ENCODE measurements at regions not wholly inside any gene's neighbourhood (a gene's known extent, or its start where the extent isn't known, plus 50 kb on each side); places are given as distances from the start of the nearest gene placed in this dataset.

DNA sequence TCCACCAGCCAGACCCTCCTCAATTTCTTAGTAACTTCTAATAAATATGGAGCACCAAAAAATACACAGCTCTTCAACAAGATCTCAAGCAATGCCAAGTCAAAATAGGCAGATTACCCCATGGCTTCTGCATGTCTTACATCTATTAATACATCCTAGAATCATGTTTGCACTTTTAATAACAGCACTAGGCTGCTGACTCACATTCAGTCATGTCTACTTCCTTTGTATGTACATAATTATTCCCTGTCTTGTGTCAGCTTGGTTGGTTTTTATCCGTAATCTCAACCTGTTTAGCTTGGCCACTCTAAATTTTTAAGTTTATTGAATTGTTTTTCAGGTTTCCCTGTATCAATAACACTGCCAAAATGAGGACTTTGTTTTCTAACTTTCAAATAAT, 420.1 kb upstream of the ACVR2A start:
- TF ChIP-seq, protein P1, sequence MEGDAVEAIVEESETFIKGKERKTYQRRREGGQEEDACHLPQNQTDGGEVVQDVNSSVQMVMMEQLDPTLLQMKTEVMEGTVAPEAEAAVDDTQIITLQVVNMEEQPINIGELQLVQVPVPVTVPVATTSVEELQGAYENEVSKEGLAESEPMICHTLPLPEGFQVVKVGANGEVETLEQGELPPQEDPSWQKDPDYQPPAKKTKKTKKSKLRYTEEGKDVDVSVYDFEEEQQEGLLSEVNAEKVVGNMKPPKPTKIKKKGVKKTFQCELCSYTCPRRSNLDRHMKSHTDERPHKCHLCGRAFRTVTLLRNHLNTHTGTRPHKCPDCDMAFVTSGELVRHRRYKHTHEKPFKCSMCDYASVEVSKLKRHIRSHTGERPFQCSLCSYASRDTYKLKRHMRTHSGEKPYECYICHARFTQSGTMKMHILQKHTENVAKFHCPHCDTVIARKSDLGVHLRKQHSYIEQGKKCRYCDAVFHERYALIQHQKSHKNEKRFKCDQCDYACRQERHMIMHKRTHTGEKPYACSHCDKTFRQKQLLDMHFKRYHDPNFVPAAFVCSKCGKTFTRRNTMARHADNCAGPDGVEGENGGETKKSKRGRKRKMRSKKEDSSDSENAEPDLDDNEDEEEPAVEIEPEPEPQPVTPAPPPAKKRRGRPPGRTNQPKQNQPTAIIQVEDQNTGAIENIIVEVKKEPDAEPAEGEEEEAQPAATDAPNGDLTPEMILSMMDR (IDR thresholded peaks at IDR 0.05; ENCODE audit: insufficient read depth, low read length) = no peak
- TF ChIP-seq GABPA (IDR thresholded peaks at IDR 0.05; ENCODE audit: low read depth) = no peak
- TF ChIP-seq, protein P2, sequence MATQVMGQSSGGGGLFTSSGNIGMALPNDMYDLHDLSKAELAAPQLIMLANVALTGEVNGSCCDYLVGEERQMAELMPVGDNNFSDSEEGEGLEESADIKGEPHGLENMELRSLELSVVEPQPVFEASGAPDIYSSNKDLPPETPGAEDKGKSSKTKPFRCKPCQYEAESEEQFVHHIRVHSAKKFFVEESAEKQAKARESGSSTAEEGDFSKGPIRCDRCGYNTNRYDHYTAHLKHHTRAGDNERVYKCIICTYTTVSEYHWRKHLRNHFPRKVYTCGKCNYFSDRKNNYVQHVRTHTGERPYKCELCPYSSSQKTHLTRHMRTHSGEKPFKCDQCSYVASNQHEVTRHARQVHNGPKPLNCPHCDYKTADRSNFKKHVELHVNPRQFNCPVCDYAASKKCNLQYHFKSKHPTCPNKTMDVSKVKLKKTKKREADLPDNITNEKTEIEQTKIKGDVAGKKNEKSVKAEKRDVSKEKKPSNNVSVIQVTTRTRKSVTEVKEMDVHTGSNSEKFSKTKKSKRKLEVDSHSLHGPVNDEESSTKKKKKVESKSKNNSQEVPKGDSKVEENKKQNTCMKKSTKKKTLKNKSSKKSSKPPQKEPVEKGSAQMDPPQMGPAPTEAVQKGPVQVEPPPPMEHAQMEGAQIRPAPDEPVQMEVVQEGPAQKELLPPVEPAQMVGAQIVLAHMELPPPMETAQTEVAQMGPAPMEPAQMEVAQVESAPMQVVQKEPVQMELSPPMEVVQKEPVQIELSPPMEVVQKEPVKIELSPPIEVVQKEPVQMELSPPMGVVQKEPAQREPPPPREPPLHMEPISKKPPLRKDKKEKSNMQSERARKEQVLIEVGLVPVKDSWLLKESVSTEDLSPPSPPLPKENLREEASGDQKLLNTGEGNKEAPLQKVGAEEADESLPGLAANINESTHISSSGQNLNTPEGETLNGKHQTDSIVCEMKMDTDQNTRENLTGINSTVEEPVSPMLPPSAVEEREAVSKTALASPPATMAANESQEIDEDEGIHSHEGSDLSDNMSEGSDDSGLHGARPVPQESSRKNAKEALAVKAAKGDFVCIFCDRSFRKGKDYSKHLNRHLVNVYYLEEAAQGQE (IDR thresholded peaks at IDR 0.05; ENCODE audit: insufficient replicate concordance, low read depth) = no peak

Measured in HL-60 (cell line).